ENCODE measurements at regions not wholly inside any gene's neighbourhood (a gene's known extent, or its start where the extent isn't known, plus 50 kb on each side); places are given as distances from the start of the nearest gene placed in this dataset.

GRCh38 chr5:53430618-53431252, 49.7 kb upstream of the FST start:
- Histone ChIP-seq H3K36me3 (ENCODE audit: control insufficient read depth, insufficient read depth, low read length) (no peaks in the 10 kb centered on the region), H3K9me3 (replicated peaks; ENCODE audit: control insufficient read depth, low read depth, low read length) (no peaks in the 10 kb centered on the region), H3K4me3 (ENCODE audit: low read length) (no peak overlapping the region), H3K27ac (ENCODE audit: low read length) (no peak overlapping the region), H3K4me1 (ENCODE audit: control insufficient read depth, insufficient read depth, low read length) (peaks cover 2% of the 10 kb centered on the region), H3K27me3 (ENCODE audit: control insufficient read depth, insufficient read depth, low read length) (no peaks in the 10 kb centered on the region)
- no CpG with 5 or more reads among the region's 5 CpGs for WGBS (ENCODE audit: insufficient coverage)
- peak; percentile 56 for DNase-seq
